BLaER1 (cell line): ENCODE measurements at regions not wholly inside any gene's neighbourhood (a gene's known extent, or its start where the extent isn't known, plus 50 kb on each side); places are given as distances from the start of the nearest gene placed in this dataset.

Experiments
- H3K27ac ChIP-seq: shearing (Covaris generic); formaldehyde crosslinking; 2 replicates; pipeline ENCODE4 v1.8.1; 2022
- H3K27me3 ChIP-seq: shearing (Covaris generic); formaldehyde crosslinking; 2 replicates; pipeline ENCODE4 v1.8.1; 2022
- H3K36me3 ChIP-seq: shearing (Covaris generic); formaldehyde crosslinking; 2 replicates; pipeline ENCODE4 v1.8.1; 2022
- H3K4me1 ChIP-seq: shearing (Covaris generic); formaldehyde crosslinking; 2 replicates; pipeline ENCODE4 v1.8.1; 2022
- H3K4me2 ChIP-seq: shearing (Covaris generic); formaldehyde crosslinking; 2 replicates; pipeline ENCODE4 v1.8.1; 2022
- H3K4me3 ChIP-seq: shearing (Covaris generic); formaldehyde crosslinking; 2 replicates; pipeline ENCODE4 v1.8.1; 2022
- H3K9ac ChIP-seq: shearing (Covaris generic); formaldehyde crosslinking; 2 replicates; pipeline ENCODE4 v1.8.1; 2022
- H3K9me3 ChIP-seq: shearing (Covaris generic); formaldehyde crosslinking; 2 replicates; pipeline ENCODE4 v1.8.1; 2022
- H4K20me1 ChIP-seq: shearing (Covaris generic); formaldehyde crosslinking; 2 replicates; pipeline ENCODE4 v1.8.1; 2022
- Cebpa-rat ChIP-seq: shearing (Covaris generic); IDR thresholded peaks from 2 replicates; pipeline ENCODE4 v1.8.1; 2022

DNA sequence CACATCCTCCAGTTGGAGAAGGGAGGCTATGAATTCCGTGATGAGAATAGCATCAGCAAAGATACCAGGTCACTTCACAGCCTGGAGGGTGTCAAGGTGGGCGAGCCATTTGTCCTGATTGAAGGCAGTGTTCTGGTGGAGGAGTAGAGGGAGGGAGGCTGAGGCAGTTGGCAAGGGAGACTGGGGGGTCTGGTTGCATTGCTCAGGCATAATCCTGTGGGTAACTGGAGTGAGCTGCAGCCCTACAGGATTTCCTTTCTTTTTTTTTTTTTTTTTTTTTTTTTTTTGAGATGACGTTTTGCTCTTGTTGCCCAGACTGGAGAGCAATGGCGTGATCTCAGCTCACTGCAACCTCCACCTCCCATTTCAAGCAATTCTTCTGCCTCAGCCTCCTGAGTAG lies 223.9 kb upstream of the KLF4 start:
- no peak overlapping the region for H3K9ac ChIP-seq
- no peak overlapping the region for H3K4me2 ChIP-seq
- H3K4me1 ChIP-seq, result peaks cover 10% of the 10 kb centered on the region; the same call in 1 of the 2 replicates
- no peak overlapping the region for H3K27ac ChIP-seq
- H3K9me3 ChIP-seq, result no peaks in the 10 kb centered on the region
- no peaks in the 10 kb centered on the region for H3K27me3 ChIP-seq
- H4K20me1 ChIP-seq, result no peaks in the 10 kb centered on the region
- H3K36me3 ChIP-seq, result no peaks in the 10 kb centered on the region
- no peak for TF ChIP-seq Cebpa-rat
- no peak overlapping the region for H3K4me3 ChIP-seq

DNA sequence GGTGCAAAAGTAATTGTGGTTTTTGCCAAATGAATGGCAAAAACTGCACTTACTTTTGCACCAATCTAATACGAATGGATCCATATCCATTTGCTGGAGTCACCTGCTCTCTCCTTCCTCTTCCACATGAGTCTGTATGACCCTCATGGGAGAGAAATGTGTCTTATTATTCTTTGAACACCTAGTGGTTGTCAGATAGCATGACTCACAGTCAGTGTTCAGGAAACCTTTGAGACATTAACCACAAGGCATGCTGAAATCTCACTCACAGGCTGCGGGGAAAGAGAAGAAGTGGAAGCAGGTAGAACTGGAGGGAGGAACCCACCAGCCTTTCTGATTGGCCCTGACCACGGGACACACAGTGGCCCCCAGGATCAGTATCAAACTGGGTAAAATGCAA lies 222.8 kb upstream of the KLF4 start:
- H3K4me3 ChIP-seq, result no peak overlapping the region
- H3K4me2 ChIP-seq, result no peak overlapping the region
- H3K36me3 ChIP-seq, result no peaks in the 10 kb centered on the region
- no peak overlapping the region for H3K27ac ChIP-seq
- no peaks in the 10 kb centered on the region for H3K27me3 ChIP-seq
- H4K20me1 ChIP-seq, result no peaks in the 10 kb centered on the region
- H3K9me3 ChIP-seq, result no peaks in the 10 kb centered on the region
- no peak for TF ChIP-seq Cebpa-rat
- H3K9ac ChIP-seq, result no peak overlapping the region
- H3K4me1 ChIP-seq, result peaks cover 2% of the 10 kb centered on the region; the same call in 1 of the 2 replicates

DNA sequence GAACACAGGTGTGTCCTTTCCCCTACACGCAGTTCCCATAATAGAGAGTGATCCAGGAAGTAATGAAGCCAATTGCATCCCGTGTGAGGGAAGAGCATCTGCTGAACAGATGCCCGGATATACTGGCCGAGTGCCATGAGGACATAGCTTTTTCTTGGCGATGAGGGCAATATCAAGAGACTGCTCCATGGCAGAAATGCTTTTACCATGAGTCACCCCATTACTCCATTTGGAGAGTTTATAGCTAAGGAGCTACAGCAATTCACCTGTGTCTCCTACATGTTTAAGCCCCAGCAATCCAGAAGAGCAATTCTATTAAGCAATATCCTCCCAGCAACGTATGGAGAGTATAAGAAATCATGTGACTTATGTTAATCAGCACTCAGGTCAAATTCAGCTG lies 222.0 kb upstream of the KLF4 start:
- no peaks in the 10 kb centered on the region for H3K9me3 ChIP-seq
- no peaks in the 10 kb centered on the region for H3K36me3 ChIP-seq
- H3K4me1 ChIP-seq, result no peaks in the 10 kb centered on the region
- H4K20me1 ChIP-seq, result no peaks in the 10 kb centered on the region
- no peak overlapping the region for H3K9ac ChIP-seq
- no peak for TF ChIP-seq Cebpa-rat
- H3K27me3 ChIP-seq, result no peaks in the 10 kb centered on the region
- H3K4me2 ChIP-seq, result no peak overlapping the region
- no peak overlapping the region for H3K4me3 ChIP-seq
- H3K27ac ChIP-seq, result no peak overlapping the region

DNA sequence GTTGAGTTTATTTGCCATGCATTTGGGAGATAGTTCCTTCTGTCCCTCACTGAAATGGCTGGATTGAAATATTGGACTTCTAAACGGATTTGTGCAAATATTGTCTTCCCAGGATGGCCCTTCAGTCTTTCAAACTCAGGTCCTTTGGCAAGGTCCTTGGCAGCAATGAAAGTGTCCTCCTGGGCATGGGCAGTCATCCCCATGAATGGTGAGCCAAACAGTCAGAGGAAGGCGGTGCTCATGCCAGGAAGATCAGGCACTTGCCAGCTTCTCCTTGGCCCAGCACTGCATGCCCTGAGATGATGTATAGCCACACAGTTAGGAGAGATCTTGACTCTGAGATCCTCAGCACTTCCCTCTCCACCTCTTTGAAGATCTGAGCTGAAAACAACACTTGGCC lies 221.4 kb upstream of the KLF4 start:
- H3K4me3 ChIP-seq, result no peak overlapping the region
- H3K9ac ChIP-seq, result no peak overlapping the region
- H3K27me3 ChIP-seq, result no peaks in the 10 kb centered on the region
- no peak overlapping the region for H3K4me2 ChIP-seq
- H3K27ac ChIP-seq, result no peak overlapping the region
- H3K9me3 ChIP-seq, result no peaks in the 10 kb centered on the region
- no peaks in the 10 kb centered on the region for H3K36me3 ChIP-seq
- H4K20me1 ChIP-seq, result no peaks in the 10 kb centered on the region
- no peak for TF ChIP-seq Cebpa-rat
- H3K4me1 ChIP-seq, result no peaks in the 10 kb centered on the region

DNA sequence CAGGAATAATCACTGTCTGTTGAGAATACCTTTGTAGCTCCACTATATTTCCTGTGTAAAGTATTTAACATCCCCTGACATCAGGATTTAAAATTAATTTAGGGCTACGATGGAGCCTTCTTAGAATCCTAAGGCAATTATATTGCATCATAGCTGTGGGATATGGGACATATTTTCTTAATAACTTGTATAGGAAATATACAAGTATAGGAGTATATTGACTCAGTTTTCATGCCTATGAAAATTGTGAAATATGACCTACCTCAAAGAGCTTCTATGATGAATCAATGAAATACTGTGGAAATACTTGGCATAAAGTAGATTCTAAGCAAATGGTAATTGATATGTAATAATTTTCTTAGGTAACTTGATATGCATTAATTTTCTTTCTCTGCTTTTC lies 221.0 kb upstream of the KLF4 start:
- Histone ChIP-seq H4K20me1 (no peaks in the 10 kb centered on the region), H3K27ac (no peak overlapping the region), H3K36me3 (no peaks in the 10 kb centered on the region), H3K9ac (no peak overlapping the region), H3K4me2 (no peak overlapping the region), H3K9me3 (no peaks in the 10 kb centered on the region), H3K4me1 (no peaks in the 10 kb centered on the region), H3K27me3 (no peaks in the 10 kb centered on the region), H3K4me3 (no peak overlapping the region)
- TF ChIP-seq Cebpa-rat, result no peak

DNA sequence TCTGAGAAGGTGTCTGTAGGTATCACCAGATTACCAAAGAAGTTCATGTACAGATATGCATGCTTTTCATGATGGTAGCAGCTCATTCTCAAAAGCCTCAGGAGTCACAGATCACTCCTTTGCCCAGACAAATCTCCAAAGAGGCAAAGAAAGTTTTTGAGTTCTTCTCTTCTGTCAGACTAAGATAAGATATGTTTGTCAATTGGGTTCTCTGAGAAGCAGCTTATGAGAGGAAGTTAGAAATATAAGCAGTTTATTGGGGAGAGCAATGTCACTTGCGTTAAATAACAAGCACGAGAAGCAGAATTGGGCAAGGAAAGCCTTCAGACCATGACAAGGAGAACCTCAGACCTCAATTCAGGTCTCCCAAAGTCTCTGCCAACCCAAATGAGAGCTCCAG lies 219.2 kb upstream of the KLF4 start:
- Histone ChIP-seq H3K4me3 (no peak overlapping the region), H3K36me3 (no peaks in the 10 kb centered on the region), H3K27ac (no peak overlapping the region), H3K9ac (no peak overlapping the region), H3K4me2 (no peak overlapping the region), H4K20me1 (no peaks in the 10 kb centered on the region), H3K4me1 (no peaks in the 10 kb centered on the region), H3K27me3 (no peaks in the 10 kb centered on the region), H3K9me3 (no peaks in the 10 kb centered on the region)
- TF ChIP-seq Cebpa-rat, result no peak

DNA sequence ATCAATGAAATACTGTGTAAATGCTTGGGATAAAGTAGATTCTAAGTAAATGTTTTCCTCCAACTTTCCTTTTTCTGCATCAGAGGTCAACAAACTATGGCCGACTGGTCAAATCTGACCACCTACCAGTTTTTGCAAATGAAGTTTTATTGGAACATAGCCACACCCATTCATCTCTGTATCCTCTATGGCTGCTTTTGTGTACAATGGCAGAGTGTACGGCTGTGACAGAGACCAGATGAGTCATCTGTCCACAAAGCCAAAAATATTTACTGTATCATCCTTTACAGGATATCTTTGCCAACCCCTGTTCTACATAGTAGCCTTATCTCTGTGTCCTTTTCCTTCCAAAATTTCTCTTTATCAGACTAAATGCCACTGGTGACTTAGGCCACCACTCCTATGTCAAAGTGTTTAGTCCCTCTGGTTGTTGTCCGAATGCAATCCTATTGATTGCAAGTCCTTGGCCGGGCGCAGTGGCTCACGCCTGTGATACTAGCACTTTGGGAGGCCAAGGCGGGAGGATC lies 218.4 kb upstream of the KLF4 start:
- H3K9ac ChIP-seq, result no peak overlapping the region
- no peaks in the 10 kb centered on the region for H4K20me1 ChIP-seq
- H3K9me3 ChIP-seq, result peaks cover 4% of the 10 kb centered on the region
- no peaks in the 10 kb centered on the region for H3K36me3 ChIP-seq
- no peak for TF ChIP-seq Cebpa-rat
- H3K4me2 ChIP-seq, result no peak overlapping the region
- H3K27ac ChIP-seq, result no peak overlapping the region
- H3K27me3 ChIP-seq, result no peaks in the 10 kb centered on the region
- H3K4me1 ChIP-seq, result no peaks in the 10 kb centered on the region
- H3K4me3 ChIP-seq, result no peak overlapping the region

DNA sequence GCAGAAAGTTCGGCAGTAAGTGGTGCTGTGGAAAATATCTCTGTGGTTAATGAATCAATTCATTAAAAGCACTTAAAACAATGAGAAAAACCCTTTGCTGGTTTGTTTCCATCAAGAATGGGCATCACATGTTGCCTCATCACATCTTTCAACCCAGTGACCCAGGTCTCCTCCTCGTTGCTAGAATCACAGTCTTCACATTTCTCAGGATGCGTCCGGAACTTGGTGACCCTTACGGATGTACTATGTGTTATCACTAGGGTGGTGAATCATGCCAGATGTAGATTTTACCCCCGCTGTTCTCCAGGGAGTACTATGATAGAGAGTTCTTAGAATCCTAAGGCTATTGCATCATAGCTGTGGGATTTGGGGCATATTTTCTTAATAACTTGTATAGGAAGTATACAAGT lies 217.9 kb upstream of the KLF4 start:
- Histone ChIP-seq H3K27me3 (no peaks in the 10 kb centered on the region), H3K27ac (no peak overlapping the region), H3K4me1 (no peaks in the 10 kb centered on the region)

DNA sequence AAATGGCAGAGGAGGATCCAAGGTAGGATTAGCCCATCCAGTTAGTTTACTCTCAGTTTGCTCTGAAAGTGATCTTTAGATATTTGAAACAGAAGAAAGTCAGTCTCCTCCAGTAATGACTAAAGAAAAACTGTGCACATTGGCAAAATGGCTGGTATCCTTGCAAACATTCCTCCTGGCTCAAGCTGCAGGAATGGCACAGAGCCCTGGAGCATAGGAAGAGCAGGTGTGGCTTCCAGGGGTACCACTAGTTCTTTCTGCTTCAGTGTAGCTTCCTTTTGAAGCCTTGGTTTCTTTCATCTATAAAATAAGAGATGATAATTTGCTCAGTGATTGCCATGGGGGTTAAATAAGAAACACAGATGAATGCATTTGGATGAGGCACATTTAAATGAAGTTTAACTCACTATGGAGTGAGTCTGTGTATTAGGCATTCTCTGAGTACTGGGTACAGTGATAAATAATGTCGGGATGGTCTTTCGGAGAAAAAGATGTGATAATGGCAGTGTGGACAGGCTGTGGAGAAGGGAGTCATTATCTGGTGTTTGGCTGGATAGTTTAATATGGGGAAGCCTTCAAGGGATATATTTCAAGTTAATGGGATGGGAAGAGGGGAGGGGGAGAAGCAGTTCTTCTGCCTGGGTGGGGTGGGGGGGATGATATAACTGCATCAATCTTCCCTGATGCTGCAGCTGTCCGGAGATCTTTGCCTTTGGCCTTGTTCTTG lies 217.3 kb upstream of the KLF4 start:
- Histone ChIP-seq H3K27me3 (no peaks in the 10 kb centered on the region), H3K4me2 (no peak overlapping the region)
- TF ChIP-seq Cebpa-rat, result no peak

More for the DNA sequence above, 217.9 kb upstream of the KLF4 start:
- H3K9ac ChIP-seq, result no peak overlapping the region
- no peaks in the 10 kb centered on the region for H4K20me1 ChIP-seq
- TF ChIP-seq Cebpa-rat, result no peak
- H3K4me2 ChIP-seq, result no peak overlapping the region
- peaks cover 10% of the 10 kb centered on the region for H3K9me3 ChIP-seq
- no peak overlapping the region for H3K4me3 ChIP-seq
- H3K36me3 ChIP-seq, result no peaks in the 10 kb centered on the region

DNA sequence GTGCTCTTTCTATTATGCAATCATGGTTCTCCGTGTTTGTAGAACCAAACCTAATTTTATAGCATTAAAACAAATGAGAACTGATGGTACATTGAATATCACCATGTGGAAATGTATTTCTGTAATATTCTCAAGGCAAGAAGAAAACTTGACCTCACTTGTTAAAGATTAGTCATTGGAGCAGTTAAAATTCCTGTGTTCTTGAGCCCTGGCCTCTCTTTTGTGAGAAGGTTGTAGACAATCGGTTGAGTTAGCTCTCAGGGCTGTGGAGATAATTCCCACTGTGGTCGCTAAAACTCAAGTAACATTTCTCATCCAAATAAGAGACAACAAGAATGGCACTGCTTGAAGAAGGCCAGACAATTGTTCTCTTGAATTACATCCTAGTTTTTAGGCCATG lies 216.0 kb upstream of the KLF4 start:
- Histone ChIP-seq H3K4me3 (no peak overlapping the region), H3K27ac (no peak overlapping the region), H3K36me3 (no peaks in the 10 kb centered on the region), H3K27me3 (no peaks in the 10 kb centered on the region), H3K4me2 (no peak overlapping the region), H3K4me1 (peaks cover 6% of the 10 kb centered on the region), H4K20me1 (no peaks in the 10 kb centered on the region), H3K9ac (no peak overlapping the region), H3K9me3 (peaks cover 10% of the 10 kb centered on the region)
- no peak for TF ChIP-seq Cebpa-rat

More for the DNA sequence above, 217.3 kb upstream of the KLF4 start:
- Histone ChIP-seq H3K4me1 (no peaks in the 10 kb centered on the region), H3K9me3 (peaks cover 10% of the 10 kb centered on the region), H3K9ac (no peak overlapping the region), H3K27ac (no peak overlapping the region), H3K36me3 (no peaks in the 10 kb centered on the region), H3K4me3 (no peak overlapping the region), H4K20me1 (no peaks in the 10 kb centered on the region)
